CD4-positive, alpha-beta T cell (primary cell): ENCODE measurements at regions not wholly inside any gene's neighbourhood (a gene's known extent, or its start where the extent isn't known, plus 50 kb on each side); places are given as distances from the start of the nearest gene placed in this dataset.
A peak's percentile ranks its signal among the peaks of the same experiment; 100 is the strongest.

ENCODE experiments used
- ATAC-seq: fragments of 200-7000 bp; cut with Tn5 transposase; one replicate; pipeline ENCODE4 v1.10.0; 2022; ENCODE audit warnings: mild to moderate bottlenecking; ENCODE audit not compliant: poor library complexity
- CTCF ChIA-PET: fragments of 350-600 bp; sonication (Branson Sonifier 250); formaldehyde crosslinking; loops from one replicate; lab custom pipeline; 2021; ENCODE audit warnings: antibody characterized with exemption, inconsistent platforms; lab: Charles Lee
- POLR2A ChIA-PET: fragments of 350-600 bp; sonication (Branson Sonifier 250); formaldehyde crosslinking; loops from one replicate; lab custom pipeline; 2021; ENCODE audit warnings: antibody characterized with exemption, inconsistent platforms; lab: Charles Lee
- DNase-seq, 14 experiments: peaks; one replicate each; pipeline ENCODE4 v3.0.0-alpha.2; 2013 to 2020; ENCODE audit warnings: mixed read lengths in 2 of 14
- H3K27ac ChIP-seq, 2 donors: one replicate each; pipeline versions ENCODE4 v1.5.1 to v1.7.0; 2013; ENCODE audit warnings: low read length in 2 of 2, low read depth in 1 of 2, mild to moderate bottlenecking in 1 of 2
- H3K27me3 ChIP-seq, 2 experiments: 1 replicate in 1 of 2; 2 replicates in 1 of 2; pipeline versions ENCODE4 v1.6.1 to v1.7.0; 2013; ENCODE audit warnings: low read length in 2 of 2, control low read depth in 1 of 2, mild to moderate bottlenecking in 1 of 2, moderate library complexity in 1 of 2; ENCODE audit not compliant: insufficient read depth in 2 of 2, control insufficient read depth in 1 of 2
- H3K36me3 ChIP-seq: one replicate; pipeline ENCODE4 v1.6.1; 2013; ENCODE audit warnings: low read length, control low read depth; ENCODE audit not compliant: insufficient read depth
- H3K4me1 ChIP-seq: one replicate; pipeline ENCODE4 v1.6.1; 2013; ENCODE audit warnings: low read length, control low read depth; ENCODE audit not compliant: insufficient read depth
- H3K4me3 ChIP-seq: one replicate; pipeline ENCODE4 v1.5.1; 2013; ENCODE audit warnings: mild to moderate bottlenecking, low read length, moderate library complexity
- H3K9me3 ChIP-seq, 2 experiments: 1 replicate in 1 of 2; 2 replicates in 1 of 2; pipeline versions ENCODE4 v1.6.1 to v1.7.0; 2013; ENCODE audit warnings: low read length in 2 of 2, mild to moderate bottlenecking in 2 of 2, control low read depth in 1 of 2, moderate library complexity in 1 of 2; ENCODE audit not compliant: control insufficient read depth in 1 of 2, insufficient read depth in 1 of 2
- H3K27ac Mint-ChIP-seq: one replicate; pipeline ENCODE4 v1.8.0; 2020; ENCODE audit warnings: mixed read lengths
- H3K27me3 Mint-ChIP-seq: one replicate; pipeline ENCODE4 v1.8.0; 2021; ENCODE audit warnings: mixed read lengths
- H3K36me3 Mint-ChIP-seq: one replicate; pipeline ENCODE4 v1.8.0; 2021; ENCODE audit warnings: low read depth, mixed read lengths
- H3K4me1 Mint-ChIP-seq: one replicate; pipeline ENCODE4 v1.8.0; 2021; ENCODE audit warnings: low read depth, mixed read lengths
- H3K4me3 Mint-ChIP-seq: one replicate; pipeline ENCODE4 v1.8.0; 2020; ENCODE audit warnings: mild to moderate bottlenecking, mixed read lengths
- H3K9me3 Mint-ChIP-seq: one replicate; pipeline ENCODE4 v1.8.0; 2020; ENCODE audit warnings: mixed read lengths
- CTCF ChIP-seq: fragments of 200-600 bp; IDR thresholded peaks from one replicate; pipeline ENCODE4 v1.8.0; 2022; ENCODE audit warnings: antibody characterized with exemption, mild to moderate bottlenecking
- intact Hi-C, 2 experiments: fragments of 100-400 bp; cut with DNase I in 1 of 2; cut with micrococcal nuclease in 1 of 2; formaldehyde crosslinking; loops; one replicate each; pipeline versions ENCODE4 v1.15.1 to v1.9.0; 2023 to 2025; cut with DNase I, micrococcal nuclease

- CTCF ChIA-PET = no interaction called here
- POLR2A ChIA-PET = no interaction called here
Observed at GRCh38 chr14:21985081-21985480, 311.5 kb upstream of the OR4E1 start.

DNA sequence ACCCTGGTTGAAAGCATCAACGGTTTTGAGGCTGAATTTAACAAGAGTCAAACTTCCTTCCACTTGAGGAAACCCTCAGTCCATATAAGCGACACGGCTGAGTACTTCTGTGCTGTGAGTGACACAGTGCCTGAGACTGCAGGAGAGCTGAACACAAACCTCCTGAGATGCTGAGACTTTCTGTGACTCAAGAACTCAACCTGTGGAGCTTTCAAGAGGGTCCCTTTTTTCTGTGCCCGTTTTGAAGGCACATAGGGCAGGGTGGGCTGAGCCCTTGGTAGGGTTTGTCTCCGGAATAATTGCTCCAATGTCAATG, 305.3 kb upstream of the OR4E1 start:
- CTCF ChIA-PET = interaction anchor here (1.0 to 2.8 kb wide), 10 partner anchors 12 to 592 kb away, joined by 3 to 22 read pairs (median 12); no protein-coding TSS in a partner anchor
- Mint-ChIP-seq H3K4me3 (peak overlapping the region; percentile 67), H3K9me3 (no peaks in the 10 kb centered on the region), H3K27me3 (no peaks in the 10 kb centered on the region), H3K27ac (peak overlapping the region; percentile 77), H3K4me1 (peaks cover 50% of the 10 kb centered on the region), H3K36me3 (no peaks in the 10 kb centered on the region)
- DNase-seq (peak in 1 of 14 experiments; percentile 27), ATAC-seq (peak; percentile 41)
- Histone ChIP-seq H3K9me3 (no peaks in the 10 kb centered on the region), H3K27ac (no peak overlapping the region), H3K4me1 (peaks cover 4% of the 10 kb centered on the region), H3K27me3 (no peaks in the 10 kb centered on the region), H3K36me3 (no peaks in the 10 kb centered on the region), H3K4me3 (peak overlapping the region; percentile 40)
- intact Hi-C loops = loop anchor here (1.0 to 5.0 kb wide), 2 partner anchors 62 to 65 kb away; no protein-coding TSS in a partner anchor
- TF ChIP-seq CTCF = no peak
- POLR2A ChIA-PET = interaction anchor here (0.6 to 2.7 kb wide), 10 partner anchors 11 to 577 kb away, joined by 3 to 15 read pairs (median 4); no protein-coding TSS in a partner anchor

More at GRCh38 chr14:21985081-21985480, 311.5 kb upstream of the OR4E1 start:
- H3K27ac ChIP-seq = no peak overlapping the region
- H3K9me3 ChIP-seq = no peaks in the 10 kb centered on the region
- H3K4me1 ChIP-seq = no peaks in the 10 kb centered on the region
- no peak overlapping the region for H3K27ac Mint-ChIP-seq
- peaks cover 16% of the 10 kb centered on the region for H3K4me1 Mint-ChIP-seq
- no peak overlapping the region for H3K4me3 ChIP-seq
- DNase-seq (no peak), ATAC-seq (no peak)
- H3K27me3 ChIP-seq = no peaks in the 10 kb centered on the region
- intact Hi-C loops = no loop called here
- H3K9me3 Mint-ChIP-seq = no peaks in the 10 kb centered on the region
- no peaks in the 10 kb centered on the region for H3K27me3 Mint-ChIP-seq
- no peak for TF ChIP-seq CTCF
- no peaks in the 10 kb centered on the region for H3K36me3 ChIP-seq
- H3K4me3 Mint-ChIP-seq = no peak overlapping the region
- no peaks in the 10 kb centered on the region for H3K36me3 Mint-ChIP-seq

DNA sequence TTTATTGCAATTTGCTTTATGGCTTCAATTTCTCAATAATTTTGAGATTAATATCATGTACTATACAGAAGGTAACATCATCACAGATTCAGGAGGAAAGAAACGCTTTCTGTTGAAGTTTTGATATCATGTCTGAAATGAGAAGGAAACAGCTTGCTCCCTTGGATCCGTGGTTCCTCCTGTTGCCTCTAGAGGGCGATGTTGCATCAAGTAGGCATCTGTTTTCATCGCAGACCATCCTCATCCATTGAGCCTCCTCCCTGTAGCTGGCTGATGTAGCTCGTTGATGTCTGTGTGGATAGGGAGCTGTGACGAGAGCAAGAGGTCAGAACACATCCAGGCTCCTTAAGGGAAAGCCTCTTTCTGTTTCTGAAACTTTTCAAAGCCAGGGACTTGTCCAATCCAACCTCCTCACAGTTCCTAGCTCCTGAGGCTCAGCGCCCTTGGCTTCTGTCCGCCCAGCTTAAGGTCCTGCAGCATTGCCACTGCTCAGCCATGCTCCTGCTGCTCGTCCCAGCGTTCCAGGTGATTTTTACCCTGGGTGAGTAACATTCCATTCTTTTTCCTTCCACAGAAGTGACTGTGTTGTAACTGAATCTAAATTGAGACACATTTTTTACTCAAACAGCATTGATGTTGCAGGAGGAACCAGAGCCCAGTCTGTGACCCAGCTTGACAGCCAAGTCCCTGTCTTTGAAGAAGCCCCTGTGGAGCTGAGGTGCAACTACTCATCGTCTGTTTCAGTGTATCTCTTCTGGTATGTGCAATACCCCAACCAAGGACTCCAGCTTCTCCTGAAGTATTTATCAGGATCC, 304.8 kb upstream of the OR4E1 start:
- peak; percentile 75 for TF ChIP-seq CTCF
- Mint-ChIP-seq H3K4me3 (peak overlapping the region; percentile 67), H3K36me3 (no peaks in the 10 kb centered on the region), H3K27ac (peak overlapping the region; percentile 77), H3K27me3 (no peaks in the 10 kb centered on the region), H3K4me1 (peaks cover 50% of the 10 kb centered on the region), H3K9me3 (no peaks in the 10 kb centered on the region)
- no peaks in the 10 kb centered on the region for H3K27me3 ChIP-seq
- intact Hi-C loops = loop anchor here (1.0 to 5.0 kb wide), 2 partner anchors 61 to 64 kb away; no protein-coding TSS in a partner anchor
- ChIA-PET CTCF (interaction anchor here (0.6 to 2.8 kb wide), 20 partner anchors 9 to 592 kb away, joined by 3 to 22 read pairs (median 6); no protein-coding TSS in a partner anchor), POLR2A (interaction anchor here (0.5 to 2.7 kb wide), 18 partner anchors 12 to 578 kb away, joined by 3 to 15 read pairs (median 4); no protein-coding TSS in a partner anchor)
- H3K36me3 ChIP-seq = no peaks in the 10 kb centered on the region
- DNase-seq (peak; percentile 24 to 81 (median 52)), ATAC-seq (peak; percentile 82)
- no peaks in the 10 kb centered on the region for H3K9me3 ChIP-seq
- H3K27ac ChIP-seq = no peak overlapping the region
- peaks cover 4% of the 10 kb centered on the region for H3K4me1 ChIP-seq
- H3K4me3 ChIP-seq = peak overlapping the region; percentile 40
